HTR-8/SVneo (cell line): ENCODE measurements at regions not wholly inside any gene's neighbourhood (a gene's known extent, or its start where the extent isn't known, plus 50 kb on each side); places are given as distances from the start of the nearest gene placed in this dataset.

ENCODE experiments used
- DNase-seq: peaks from one replicate; pipeline ENCODE4 v3.0.0; 2011; ENCODE audit warnings: low spot score, mixed read lengths; ENCODE audit not compliant: insufficient read length
- FAIRE-seq: peaks from 2 replicates; lab custom pipeline; 2011; peaks lifted over from hg19 to GRCh38; lab: Jason Lieb, UNC

DNA sequence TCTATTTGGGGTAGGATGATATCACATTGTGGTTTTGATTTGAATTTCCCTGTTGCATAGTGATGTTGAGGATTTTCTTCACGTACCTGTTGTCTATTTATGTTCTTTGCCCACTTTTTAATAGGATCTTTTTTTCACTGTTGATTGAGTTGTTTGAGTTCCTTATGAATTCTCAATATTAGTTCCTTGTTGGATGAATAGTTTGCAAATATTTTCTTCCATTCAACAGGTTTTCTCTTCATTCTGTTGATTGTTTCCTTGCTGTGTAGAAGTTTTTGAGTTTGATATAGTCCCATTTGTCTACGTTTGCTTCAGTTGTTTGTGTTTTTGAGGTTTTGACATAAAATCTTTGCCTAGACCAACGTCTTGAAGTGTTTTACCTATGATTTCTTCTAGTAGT lies 369.5 kb upstream of the CAMK1G start:
- DNase-seq (no peak), FAIRE-seq (no peak)

DNA sequence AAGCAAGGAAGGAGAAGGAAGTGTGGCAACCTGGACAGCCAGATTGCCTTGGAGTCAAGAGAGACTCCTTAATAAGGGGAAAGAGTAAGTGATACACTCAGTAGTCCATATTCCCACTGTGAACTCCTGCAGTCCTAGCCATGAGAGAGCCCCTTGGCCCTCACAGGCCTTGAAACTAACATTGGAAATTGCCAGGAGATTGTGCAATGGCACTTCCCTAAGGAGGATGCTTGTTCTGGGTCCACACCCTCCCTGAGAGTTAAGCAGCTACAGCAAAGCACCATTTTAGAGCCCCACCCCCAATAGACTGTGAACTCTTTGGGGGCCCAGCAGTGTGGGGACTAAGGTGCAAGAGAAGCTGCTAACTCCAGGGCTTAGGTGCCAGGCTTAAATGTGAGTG lies 367.7 kb upstream of the CAMK1G start:
- no peak for DNase-seq
- FAIRE-seq, result no peak

DNA sequence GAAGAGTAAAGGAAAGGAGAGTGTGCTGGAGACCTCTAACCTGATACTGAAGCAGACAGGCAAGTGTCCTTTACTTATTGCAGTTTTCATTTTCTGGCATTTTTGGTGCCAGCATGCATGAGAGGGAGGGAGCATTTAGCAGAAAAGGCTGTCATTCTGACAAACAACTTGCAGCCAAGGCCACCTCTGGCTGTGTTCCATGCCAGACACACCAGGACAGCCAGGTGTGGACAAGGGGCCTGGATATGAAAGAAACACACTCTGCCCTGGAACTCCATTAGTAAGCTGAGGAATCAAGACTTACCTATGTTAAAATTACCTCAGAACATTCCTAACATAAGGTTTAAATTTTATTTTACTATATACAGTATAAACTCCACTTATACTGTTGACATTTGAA lies 365.4 kb upstream of the CAMK1G start:
- FAIRE-seq (no peak), DNase-seq (no peak)

DNA sequence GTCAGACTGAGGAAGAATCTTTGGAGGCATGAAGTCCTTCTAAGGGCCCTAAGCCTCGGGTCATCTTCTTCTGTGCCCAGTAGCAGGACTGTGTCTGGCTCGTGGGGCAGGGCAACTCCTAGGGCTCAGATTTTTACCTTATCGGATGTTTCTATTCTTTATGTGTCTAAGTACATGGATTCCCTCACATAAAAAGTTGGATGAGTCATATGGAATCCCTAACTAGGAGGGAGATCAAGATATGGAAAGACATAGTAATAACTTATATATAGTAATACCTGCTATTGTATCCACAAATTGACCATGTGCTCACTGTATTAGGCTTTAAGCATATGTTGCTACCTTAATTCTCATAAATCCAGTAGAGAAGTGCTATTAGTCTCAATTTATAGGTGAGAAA lies 364.5 kb upstream of the CAMK1G start:
- FAIRE-seq (no peak), DNase-seq (no peak)

DNA sequence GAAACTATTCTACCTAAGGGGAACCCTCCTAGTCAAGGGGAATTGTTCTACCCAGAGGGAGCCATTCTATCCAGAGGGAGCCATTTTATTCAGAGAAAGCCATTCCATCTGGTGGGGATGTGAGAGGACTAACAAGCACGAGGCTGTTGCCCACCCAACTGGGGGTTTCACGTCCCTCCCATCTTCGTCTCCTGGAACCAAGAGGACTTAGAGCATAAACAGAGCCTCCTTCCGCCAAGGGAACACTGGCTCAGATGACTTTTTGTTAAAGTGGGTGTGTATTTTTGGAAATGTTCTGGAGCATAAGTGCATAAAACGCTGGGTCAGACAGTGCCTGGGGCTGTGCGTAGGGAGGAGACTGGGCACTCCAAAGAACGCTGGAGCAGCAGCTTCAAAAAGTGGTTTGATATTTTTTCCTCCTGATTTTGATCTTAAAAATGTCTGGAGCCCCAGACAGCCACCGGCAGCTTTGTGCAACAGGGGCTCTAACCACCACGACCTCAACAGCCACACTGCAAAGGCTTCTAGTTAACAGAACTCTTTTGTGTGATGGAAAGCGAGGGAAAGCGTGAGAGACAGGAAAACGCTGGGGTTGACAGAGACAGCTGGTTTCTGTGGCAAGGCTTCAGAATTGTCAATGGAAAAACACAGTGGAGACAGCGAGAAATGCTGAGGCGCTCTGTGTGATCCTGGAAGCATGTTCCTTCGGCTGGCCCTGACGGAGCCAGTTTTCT lies 363.6 kb upstream of the CAMK1G start:
- DNase-seq (no peak), FAIRE-seq (no peak)

DNA sequence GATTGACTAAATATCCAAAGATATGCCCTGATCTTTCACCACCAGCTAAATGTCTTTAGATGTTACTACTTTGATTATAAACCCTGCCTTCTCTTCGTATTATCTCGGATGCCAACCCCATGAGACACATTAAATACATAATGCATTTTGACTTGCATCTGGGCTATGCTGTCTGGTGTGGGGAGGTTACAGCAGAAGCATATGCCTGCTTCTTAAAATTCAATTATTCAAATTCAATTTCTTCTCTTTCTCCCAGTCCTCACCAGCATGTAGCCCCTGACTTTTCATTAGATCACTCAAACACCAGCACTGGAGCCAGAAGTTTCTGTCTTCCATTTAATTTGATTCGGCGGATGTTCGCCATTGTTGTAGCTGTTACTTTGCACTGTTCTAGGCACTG lies 360.7 kb upstream of the CAMK1G start:
- FAIRE-seq (no peak), DNase-seq (no peak)

DNA sequence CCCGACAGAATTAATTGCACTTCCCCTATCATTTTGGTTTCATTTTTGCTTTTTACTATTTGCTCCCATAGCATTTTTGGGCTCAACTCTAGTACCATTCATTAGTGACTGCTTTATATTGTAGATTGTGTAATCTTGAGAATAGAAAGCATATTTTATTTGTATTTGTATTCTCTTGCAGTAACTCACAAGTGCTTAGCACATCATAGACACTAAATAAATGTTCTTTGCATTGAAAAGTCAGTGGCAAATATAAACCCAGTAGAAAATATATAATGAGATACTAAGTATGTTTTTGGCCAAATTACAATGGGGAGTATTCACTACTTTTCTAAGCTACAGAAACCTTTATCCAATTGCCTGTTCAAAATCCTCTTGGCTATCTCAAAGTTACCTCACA lies 359.7 kb upstream of the CAMK1G start:
- FAIRE-seq (no peak), DNase-seq (no peak)

DNA sequence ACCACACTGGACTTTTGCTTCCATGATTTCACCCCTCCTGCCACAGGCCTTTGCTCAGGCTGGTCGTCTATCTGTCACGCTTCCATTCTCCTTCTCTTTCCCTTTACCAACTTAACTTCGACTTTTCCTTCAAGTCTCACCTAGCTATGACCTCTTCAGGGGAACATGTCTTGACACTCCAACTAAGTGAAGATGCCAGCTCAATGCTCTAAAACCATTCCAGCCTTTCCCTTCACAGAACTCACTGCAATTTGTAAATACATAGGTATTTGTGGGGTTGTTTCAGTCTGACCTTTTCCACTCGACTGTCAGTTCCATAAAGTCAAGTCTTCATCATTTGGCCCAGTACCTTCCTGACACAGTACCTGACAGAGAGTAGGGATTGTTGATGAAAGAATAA lies 358.6 kb upstream of the CAMK1G start:
- DNase-seq, result no peak
- no peak for FAIRE-seq

DNA sequence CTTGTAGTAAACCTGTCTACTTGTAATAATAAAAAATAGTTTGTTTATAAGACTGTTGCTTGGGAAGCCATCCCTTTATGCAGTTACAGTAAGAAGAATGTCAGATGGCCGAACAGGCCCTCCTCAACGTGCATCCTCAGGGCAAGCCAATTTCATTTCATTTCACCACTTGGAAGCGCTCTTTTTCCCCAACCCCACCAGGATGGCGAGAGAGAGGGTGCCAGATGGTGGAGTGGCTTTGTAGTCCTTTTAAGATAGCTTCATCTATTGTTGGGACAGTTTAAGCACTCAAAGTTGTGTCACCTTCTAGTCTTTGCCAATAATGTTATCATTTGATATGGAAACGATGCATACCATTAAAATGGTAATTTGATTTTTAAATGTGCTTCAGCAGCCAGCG lies 356.3 kb upstream of the CAMK1G start:
- FAIRE-seq, result no peak
- no peak for DNase-seq

DNA sequence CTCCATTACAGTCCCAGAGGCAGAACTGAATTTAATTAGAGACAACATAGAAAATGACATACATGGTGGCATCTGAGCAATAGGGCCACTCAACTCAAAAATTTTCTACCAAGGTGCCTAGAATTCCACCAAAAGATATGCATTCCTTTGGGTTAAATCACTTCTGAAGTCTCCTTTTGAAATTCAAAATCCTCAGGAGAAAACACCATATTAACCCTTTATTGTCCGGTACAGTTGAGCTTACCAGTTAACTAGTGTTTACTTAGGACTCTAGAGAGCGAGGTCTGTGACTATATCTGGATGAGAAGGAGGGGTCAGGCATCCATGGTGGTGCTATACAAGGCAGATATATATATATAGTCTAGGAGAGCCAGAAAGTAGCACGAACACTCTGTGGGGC lies 355.6 kb upstream of the CAMK1G start:
- DNase-seq (no peak), FAIRE-seq (no peak)

DNA sequence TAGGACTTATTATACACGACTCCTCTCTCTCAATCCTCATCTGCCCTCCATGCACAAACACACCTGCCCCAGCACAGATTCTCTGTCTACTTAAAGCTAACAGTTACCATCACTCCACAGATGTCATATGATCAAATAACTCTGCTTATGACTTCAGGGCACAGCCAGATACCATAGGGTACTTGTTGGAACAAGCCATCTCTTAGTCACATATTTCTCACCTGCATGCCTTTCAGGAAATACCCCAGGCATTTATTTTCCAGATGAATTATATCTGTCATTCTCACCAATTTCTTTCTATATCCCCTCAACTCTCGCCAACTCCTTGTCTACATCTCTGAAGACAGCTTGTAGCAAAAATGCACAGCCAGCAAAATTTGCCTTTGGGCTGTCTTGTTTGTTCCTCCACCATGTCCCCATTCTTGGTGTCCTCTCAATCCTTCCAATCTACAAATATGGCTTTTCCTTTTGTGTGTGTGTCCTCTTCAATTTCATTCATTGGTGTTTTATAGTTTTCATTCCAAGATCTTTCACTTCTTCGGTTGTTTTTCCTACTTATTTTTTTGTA lies 353.9 kb upstream of the CAMK1G start:
- DNase-seq, result no peak
- FAIRE-seq, result no peak

DNA sequence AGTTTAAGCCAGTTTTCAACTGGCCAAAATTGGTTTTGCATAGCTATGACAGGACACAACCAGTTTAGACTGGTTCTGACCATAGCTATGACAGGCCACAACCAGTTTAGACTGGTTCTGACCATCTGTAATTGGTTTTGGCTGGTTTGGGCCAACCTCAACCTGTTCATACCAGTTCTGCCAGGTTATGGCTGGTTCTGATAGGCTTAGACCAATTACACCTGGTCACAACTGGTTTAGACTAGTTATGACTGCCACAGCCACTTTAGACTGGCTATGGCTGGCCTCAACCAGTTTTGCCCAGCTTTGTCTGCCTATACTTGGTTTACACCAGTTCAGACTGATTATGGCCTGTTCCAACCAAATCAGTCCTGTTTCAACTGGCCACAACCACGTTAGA lies 353.2 kb upstream of the CAMK1G start:
- FAIRE-seq, result no peak
- no peak for DNase-seq

DNA sequence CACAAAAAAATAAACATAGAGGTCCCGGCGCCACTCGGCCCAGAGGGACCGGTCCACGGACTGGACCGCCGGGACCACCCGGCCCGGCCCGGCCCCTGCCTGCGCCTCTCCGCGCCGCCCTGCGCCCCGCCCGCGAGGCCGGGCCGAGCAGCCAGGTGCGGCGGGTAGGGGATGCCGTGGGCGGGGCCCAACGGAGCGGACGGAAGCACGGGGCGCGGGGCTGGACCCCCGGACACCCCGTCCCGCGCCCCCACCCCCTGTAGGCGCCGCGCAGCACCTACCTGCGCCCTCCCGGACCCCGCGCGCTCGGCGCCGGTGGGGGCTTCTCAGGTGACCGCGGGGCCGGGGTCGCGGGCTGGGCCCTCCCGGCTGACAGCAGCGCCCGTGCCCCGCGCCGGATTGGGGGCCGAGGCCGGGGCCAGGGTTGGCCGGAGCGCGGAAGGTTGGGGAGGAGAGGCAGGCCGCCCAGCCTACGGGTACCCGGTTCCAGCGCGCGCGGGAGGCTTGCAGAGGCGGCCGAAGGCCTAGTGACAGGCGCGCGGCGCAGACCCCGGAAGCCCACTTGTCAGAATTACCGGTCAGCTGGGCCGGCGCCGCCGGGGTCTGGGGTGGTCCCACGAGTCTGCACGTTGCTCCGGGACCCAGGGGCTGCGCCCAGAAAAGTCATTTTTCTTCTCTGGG lies 351.9 kb upstream of the CAMK1G start:
- no peak for FAIRE-seq

DNA sequence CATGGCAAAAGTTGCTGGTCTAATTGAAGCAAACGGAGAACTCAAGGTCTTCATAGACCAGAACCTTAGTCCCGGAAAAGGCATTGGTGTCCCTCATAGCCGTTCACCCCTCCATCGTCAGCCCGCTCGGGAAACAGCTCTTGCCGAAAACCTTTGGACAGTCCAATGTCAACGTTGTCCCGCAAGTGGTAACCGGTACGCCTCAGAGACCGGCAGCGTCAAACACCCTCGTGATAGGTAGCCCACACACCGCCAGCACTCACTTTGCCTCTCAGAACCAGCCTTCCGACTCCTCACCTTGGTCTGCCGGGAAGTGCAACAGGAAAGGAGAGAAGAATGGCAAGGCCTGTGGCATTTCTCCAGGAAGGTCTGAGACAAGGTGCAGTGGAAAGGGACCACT lies 351.3 kb upstream of the CAMK1G start:
- DNase-seq, result no peak
- no peak for FAIRE-seq

More for the DNA sequence above, 351.9 kb upstream of the CAMK1G start:
- DNase-seq, result no peak

DNA sequence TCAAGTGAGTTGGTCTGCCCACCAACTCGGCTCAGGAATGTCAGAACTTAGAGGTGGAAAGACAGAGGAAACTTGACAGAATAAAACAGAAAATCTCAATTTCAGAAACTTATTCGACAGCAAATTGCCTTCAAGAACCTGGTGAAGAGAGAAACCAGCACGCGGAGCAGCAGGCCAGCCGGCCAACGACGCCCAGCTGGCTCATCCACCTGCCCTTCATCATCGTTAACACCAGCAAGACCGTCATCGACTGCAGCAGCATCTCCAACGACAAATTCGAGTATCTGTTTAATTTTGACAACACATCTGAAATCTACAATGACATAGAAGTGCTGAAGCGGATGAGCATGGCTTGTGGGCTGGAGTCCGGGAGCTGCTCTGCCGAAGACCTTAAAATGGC lies 350.8 kb upstream of the CAMK1G start:
- no peak for DNase-seq
- no peak for FAIRE-seq

DNA sequence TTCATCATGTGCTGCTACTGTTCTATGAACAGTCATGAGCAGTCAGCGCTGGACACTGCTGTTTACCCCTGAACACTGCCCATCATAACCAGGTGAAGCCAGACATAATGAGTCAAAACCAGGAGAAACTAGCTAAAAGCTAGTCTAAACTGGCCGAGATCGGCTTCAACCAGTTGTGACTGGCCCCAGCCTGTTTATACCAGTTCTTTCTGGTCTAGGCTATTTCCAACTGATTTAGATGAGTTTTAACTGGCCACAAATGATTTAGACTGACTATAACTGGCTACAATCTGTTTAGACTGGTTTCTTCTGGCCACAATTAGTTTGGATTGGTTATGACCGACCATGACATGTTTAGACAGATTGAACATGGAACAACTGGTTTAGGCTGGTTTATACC lies 348.3 kb upstream of the CAMK1G start:
- FAIRE-seq (no peak), DNase-seq (no peak)

DNA sequence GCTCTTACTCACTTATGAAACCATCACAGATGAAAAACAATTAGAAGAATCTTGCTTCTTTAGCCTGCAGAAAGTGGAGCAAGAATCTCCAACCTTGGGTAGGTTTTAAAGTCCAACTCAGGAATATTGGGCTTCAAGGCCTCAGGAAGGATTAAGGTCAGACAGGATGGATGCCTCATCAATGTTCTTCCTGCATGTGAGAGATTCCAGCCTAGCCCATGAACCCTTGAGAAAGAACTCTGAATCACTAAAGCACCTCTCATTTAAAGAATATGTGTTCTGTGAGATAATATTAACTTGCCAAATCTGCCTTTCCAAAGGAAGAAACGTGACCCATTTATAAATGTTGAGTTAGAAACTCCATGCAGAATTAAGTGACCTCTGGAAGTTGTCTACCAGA lies 345.2 kb upstream of the CAMK1G start:
- DNase-seq, result no peak
- FAIRE-seq, result no peak

DNA sequence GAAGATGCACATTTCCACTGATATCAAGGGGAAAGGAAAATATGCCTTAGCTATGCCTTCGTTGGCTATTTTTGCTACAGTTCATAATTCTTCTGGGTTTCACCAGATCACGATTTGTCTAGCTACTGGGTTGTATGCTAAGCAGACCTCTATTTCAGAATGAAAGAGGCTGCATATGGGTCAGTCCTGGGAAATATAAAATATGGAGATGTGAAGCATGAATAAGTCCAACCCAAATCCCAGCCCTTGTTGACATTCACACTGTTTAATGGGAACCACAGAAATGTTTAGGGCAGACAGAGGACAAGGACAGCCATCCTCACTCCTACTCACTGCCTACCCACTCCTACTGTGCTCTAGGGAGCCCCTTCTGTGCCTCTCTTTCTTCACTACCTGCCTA lies 343.2 kb upstream of the CAMK1G start:
- no peak for DNase-seq
- FAIRE-seq, result no peak

DNA sequence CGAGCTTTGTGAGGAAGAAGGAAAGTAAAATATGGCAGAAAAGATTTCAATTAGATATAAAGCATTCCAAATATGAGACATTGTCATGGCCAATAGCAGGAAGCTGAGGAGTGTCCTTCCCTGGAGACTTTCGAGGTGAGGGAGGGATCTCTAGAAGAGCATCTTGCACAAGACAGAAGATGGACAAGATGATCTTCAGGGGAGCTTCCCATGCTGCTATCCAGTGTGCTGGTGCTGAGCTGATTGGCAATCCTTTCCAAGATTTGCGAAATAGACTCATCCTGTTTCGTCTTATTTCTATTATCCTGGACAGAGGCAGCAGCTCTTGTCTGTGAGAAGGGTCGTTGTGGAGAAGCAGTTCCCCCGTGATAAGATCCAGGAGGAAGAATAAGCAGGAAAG lies 342.0 kb upstream of the CAMK1G start:
- no peak for FAIRE-seq
- DNase-seq, result no peak

DNA sequence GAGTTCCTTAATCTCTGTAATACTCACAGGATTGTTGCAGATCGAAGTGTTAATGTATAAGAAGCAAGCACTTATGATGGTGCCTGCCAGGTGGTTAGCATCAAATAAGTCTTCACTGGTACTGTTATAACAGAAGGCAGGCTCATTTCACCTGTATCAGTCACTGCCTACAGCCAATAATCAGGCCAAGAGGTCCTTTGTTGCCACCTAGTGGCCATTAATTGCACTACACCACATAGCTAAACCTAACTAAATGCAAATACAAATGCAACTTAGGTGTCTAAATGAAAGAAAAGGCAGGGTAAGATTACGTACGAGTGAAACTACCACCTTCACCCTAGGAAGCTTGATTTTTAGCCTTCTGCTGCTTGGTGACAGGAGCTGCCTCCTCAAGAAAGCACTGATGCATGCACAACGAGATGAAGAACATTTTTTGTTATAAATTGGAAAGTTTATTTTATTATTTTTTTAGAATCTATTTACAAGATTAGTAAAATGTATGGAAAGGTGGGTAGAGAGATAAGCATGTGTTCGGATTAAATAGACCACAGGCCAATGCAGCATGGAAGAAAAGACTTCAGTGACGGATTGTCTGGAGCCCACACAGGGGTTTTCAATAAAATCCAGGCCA lies 334.8 kb upstream of the CAMK1G start:
- DNase-seq, result peak; percentile 67
- peak; percentile 86 for FAIRE-seq

DNA sequence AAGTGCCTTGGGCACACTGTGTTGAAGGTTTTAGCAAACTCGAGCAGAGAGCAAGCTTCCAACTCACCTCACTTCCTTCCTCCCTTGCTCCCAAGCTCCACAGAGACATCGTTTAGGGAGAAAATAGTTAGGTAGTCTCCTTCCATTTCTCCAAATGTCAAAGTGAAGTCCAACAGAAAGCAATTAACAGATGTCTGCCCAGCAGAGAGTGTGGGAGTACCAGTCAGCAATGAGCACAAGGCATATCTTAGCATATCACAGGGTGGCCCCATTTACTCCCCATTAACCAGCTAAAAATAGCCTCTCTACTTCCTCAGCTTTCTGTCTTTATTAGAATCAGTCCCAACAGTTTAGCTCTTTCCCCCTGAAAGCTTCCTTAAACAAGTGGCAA lies 334.2 kb upstream of the CAMK1G start:
- DNase-seq (no peak), FAIRE-seq (peak; percentile 48)
